GM18508 (cell line): ENCODE measurements at regions not wholly inside any gene's neighbourhood (a gene's known extent, or its start where the extent isn't known, plus 50 kb on each side); places are given as distances from the start of the nearest gene placed in this dataset.

ENCODE experiments used
- ATAC-seq: cut with Tn5 transposase; IDR thresholded peaks from one replicate; pipeline ENCODE4 v1.9.1; 2021; ENCODE audit warnings: moderate number of reproducible peaks; ENCODE audit not compliant: insufficient read depth, unreplicated experiment

- no peak for ATAC-seq
These were observed 52.8 kb upstream of the SV2C start for GRCh38 chr5:76030343-76030742.

- ATAC-seq = no peak
These were observed 53.4 kb upstream of the SV2C start for GRCh38 chr5:76029739-76030138.

- no peak for ATAC-seq
These were observed 57.4 kb upstream of the SV2C start for GRCh38 chr5:76025790-76026189.

GRCh38 chr5:76025069-76025468, 58.1 kb upstream of the SV2C start:
- no peak for ATAC-seq

DNA sequence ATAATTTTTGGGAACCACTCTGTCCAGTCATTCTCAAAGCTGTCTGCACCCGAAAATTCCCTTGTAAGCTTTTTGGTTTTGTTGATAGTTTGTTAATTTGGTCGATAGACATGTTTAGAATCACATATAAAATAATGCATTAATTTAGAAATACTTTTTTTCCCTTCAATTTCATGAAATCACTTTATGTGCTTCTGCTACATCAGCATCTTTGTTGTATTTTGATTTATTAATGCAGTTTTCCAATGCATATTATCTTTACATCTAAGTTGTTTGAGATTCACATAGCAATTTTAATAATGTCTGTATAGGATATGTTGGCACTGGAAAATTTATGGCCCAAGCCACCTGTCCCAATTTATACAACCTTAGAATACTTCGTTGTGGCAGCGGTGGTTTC, 60.6 kb upstream of the SV2C start:
- ATAC-seq = no peak

- no peak for ATAC-seq
These were observed 61.1 kb upstream of the SV2C start for GRCh38 chr5:76021936-76022584.

DNA sequence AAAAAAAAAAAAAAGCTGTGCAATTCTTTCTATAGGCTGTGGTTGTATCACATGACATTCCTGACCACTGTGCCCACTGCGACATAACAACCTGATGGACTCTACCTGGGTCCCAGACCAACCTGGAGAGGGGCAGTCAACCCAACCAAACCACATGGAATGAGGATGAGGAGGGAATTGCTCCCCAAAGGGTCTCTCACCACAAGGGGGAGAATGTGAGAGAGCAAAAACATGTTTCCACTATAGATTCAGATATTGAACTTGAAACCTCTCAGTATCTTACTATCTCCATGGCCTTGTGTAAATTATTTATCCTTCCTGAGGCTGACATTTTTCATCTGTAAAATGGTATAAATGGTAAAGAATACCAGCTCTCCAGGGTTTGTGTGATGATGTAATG, 66.9 kb upstream of the SV2C start:
- ATAC-seq = no peak

GRCh38 chr5:76014005-76014404, 69.2 kb upstream of the SV2C start:
- no peak for ATAC-seq

GRCh38 chr5:76007904-76008303, 75.3 kb upstream of the SV2C start:
- ATAC-seq = no peak

- no peak for ATAC-seq
These were observed 82.6 kb upstream of the SV2C start for GRCh38 chr5:76000582-76000981.

- no peak for ATAC-seq
These were observed 89.3 kb upstream of the SV2C start for GRCh38 chr5:75993643-75994520.

GRCh38 chr5:75993183-75993582, 90.0 kb upstream of the SV2C start:
- ATAC-seq = no peak

GRCh38 chr5:75992753-75993152, 90.4 kb upstream of the SV2C start:
- ATAC-seq = no peak

DNA sequence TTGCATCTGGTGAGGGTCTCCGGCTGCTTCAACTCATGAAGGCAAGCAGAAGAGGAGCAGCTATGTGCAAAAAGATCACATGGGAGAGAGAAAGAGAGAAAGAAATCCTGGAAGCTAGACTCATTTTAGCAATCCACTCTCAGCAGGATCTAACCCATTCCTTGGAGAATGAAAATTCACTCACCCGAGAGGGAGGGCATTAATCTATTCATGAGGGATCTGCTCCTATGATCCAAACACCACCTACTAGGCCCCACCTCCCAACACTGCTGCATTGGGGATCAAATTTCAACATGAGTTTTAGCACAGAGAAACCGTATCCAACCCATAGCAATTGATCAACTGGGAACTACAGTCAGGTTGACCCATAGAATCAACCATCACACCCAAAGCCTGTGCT, 98.1 kb upstream of the SV2C start:
- ATAC-seq = no peak

GRCh38 chr5:75975496-75975895, 107.7 kb upstream of the SV2C start:
- ATAC-seq = no peak

DNA sequence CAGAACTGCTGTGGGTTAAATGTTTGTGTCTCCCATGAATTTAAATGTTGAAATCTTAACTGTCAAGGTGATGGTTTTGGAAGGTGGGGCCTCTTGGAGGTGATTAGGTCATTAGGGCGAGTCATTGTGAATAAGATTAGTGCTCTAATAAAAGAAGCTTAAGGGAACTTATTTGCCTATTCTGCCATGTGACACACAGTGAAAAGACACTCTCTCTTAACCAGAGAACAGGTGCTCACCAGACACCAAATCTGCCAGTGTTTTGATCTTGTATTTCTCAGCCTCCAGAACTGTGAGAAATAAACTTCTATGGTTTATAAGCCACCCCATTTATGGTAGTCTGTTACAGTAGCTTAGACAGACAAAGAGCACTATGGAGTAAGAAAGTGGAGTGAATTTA, 117.9 kb upstream of the SV2C start:
- no peak for ATAC-seq

- ATAC-seq = no peak
These were observed 119.2 kb upstream of the SV2C start for GRCh38 chr5:75964008-75964407.

DNA sequence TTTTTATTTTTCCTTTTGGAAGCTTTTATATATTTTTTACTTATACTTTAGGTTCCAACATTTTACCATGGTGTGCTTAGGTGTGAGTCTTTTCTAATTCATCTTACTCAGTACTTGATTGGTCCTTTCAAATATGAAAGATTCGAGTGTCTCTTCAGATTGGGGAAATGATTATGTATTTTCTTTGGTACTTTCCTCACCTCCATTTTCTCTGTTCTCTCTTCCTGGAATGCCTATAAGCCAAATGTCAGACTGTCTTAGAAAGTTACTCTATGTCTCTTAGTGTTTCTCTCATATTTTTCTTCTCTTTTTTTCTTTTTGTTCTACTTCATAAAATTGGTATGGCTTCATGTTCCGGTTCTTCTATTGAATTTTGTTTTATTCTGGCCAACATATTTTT, 119.6 kb upstream of the SV2C start:
- no peak for ATAC-seq

DNA sequence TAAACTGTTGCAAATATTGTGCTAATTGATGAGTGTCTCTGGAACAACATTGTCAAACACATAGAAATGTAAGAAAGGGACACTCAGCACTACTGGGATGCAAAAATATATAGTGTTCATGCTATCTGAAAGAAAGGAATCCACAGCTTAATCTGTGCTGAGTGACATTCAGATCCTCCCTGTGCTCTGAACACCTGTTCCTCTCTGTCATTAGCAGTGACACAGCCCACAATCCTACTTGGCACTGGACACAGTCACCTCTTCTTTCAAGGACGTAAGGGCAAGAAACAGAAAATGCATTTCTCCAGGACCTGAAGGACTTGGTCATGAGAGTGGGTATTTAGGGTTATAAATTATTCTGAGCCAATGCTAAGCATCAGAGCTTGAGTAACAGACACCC, 121.4 kb upstream of the SV2C start:
- ATAC-seq = no peak

DNA sequence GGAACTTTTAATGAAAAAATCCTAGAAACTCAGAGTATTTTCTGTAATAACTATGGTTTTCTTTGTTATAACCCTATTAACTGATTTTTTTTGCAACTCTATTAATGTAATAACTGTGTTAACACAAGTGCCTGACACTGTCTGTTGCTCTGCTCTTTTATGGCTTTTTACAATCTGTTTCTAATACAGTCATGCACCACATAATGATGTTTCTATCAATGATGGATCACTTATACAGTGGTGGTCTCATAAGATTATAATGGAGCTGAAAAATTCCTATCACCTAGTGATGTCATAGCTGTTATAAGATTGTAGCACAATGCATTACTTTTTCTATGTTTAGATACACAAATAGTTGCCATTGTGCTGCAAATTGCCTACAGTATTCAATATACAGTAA, 123.1 kb upstream of the SV2C start:
- ATAC-seq = no peak

DNA sequence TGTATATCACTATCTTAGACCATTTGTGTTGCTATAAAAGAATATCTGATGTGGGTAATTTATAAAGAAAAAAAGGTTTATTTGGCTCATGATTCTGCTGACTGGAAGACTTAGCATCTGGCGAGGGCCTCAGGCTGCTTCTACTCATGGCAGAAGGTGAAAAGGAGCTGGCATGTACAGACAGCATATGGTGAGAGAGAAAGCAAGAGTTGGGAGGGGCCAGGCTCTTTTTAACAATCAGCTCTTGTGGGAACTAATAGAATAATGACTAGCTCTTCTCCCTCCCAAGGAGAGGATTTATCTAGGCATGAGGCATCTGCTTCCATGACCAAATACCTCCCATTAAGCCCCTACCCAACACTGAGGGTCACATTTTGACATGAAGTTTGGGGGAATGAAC, 130.2 kb upstream of the SV2C start:
- no peak for ATAC-seq

- ATAC-seq = no peak
These were observed 130.9 kb upstream of the SV2C start for GRCh38 chr5:75952291-75952690.
